C4-2B (cell line): ENCODE measurements at regions not wholly inside any gene's neighbourhood (a gene's known extent, or its start where the extent isn't known, plus 50 kb on each side); places are given as distances from the start of the nearest gene placed in this dataset.

Experiments used
- H3K27ac ChIP-seq: fragments of 450-650 bp; 2 replicates; pipeline ENCODE4 v1.5.1; 2017
- ZFX ChIP-seq: fragments of 450-650 bp; IDR thresholded peaks from 2 replicates; pipeline ENCODE4 v1.6.1; 2017
- TF ChIP-seq, protein P1 (sequence below): fragments of 450-650 bp; conservative IDR thresholded peaks from 2 replicates; pipeline ENCODE4 v1.5.1; 2017; ENCODE audit warnings: mild to moderate bottlenecking

DNA sequence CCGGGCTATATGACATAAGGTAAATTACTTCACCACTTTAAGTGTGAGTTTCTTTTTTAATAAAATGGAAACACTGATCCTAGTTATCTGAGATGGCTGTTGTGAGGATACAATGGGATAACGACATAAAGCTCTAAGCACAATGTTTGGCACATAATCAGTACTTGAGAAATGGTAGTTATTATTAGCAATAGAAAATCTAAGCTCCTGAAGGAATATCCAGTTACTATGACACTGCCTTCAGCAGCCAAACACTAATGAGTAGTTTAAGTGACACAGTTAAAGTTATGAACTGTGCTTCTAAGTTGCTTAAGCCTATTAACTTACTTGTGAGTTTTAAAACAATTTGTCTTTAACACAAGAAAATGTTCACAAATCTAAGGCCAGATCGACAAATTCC, 96.8 kb downstream of the ELAPOR2 start:
- TF ChIP-seq, protein P1, sequence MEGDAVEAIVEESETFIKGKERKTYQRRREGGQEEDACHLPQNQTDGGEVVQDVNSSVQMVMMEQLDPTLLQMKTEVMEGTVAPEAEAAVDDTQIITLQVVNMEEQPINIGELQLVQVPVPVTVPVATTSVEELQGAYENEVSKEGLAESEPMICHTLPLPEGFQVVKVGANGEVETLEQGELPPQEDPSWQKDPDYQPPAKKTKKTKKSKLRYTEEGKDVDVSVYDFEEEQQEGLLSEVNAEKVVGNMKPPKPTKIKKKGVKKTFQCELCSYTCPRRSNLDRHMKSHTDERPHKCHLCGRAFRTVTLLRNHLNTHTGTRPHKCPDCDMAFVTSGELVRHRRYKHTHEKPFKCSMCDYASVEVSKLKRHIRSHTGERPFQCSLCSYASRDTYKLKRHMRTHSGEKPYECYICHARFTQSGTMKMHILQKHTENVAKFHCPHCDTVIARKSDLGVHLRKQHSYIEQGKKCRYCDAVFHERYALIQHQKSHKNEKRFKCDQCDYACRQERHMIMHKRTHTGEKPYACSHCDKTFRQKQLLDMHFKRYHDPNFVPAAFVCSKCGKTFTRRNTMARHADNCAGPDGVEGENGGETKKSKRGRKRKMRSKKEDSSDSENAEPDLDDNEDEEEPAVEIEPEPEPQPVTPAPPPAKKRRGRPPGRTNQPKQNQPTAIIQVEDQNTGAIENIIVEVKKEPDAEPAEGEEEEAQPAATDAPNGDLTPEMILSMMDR, result no peak
- no peak for TF ChIP-seq ZFX

DNA sequence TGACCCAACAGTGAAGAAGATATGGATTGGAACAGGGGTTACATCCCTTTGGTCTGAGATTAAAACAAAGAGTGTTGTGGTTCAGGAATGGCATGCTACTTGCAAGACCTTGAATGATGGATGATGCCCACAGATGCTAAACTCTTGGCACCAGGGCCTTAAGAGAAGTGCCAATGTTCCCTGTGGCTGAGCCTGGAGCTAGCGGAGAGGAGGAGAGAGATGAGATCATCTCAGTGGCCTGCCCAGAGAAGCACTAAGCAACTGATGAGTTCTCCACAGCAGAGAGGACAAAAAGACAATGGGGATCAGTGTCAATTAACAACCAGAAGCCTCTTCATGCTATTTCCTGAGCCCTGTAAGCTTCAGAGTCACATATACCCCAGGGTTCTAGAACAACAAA, 97.8 kb downstream of the ELAPOR2 start:
- no peak overlapping the region for H3K27ac ChIP-seq
- TF ChIP-seq ZFX, result no peak

More for the DNA sequence above, 96.8 kb downstream of the ELAPOR2 start:
- H3K27ac ChIP-seq, result no peak overlapping the region

DNA sequence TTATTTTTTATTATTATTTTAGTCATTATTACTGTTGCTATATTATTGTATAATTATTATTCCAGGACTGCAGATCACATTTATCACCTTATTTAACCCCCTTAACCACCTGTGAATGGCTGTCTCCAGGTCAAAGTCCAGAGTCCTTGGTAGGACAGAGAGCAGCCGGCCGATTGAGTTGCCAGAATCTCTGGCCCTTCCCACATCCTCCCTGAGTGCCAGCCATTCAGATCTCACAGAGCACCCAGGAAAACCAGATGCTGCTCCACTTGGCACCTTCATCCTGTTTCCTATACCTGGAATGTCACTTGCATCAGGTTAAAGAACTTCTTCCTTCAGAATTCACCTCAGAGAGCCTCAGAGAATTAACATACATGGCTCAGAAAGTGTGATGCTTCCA, 101.1 kb downstream of the ELAPOR2 start:
- no peak for TF ChIP-seq ZFX
- TF ChIP-seq, protein P1, result no peak
- no peak overlapping the region for H3K27ac ChIP-seq

DNA sequence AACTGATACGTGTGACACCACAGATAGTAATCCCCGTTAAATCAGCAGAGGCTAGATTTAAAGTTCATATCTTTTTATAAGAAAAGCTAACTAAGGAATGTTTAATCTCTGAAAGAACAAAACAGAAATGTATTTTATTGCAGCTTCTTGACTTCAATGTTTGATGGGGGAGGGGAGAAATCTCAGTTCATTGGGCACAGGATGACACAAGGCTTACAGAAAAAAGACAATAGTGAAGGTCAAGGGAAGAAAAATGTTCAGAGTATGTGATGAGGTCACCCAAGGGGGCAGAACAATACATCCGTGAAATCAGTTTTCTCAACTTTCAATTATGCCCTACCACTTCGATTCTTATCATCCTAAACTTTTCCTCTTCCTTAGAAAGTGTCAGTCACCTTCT, 102.9 kb downstream of the ELAPOR2 start:
- no peak overlapping the region for H3K27ac ChIP-seq
- no peak for TF ChIP-seq ZFX
- TF ChIP-seq, protein P1, result no peak

DNA sequence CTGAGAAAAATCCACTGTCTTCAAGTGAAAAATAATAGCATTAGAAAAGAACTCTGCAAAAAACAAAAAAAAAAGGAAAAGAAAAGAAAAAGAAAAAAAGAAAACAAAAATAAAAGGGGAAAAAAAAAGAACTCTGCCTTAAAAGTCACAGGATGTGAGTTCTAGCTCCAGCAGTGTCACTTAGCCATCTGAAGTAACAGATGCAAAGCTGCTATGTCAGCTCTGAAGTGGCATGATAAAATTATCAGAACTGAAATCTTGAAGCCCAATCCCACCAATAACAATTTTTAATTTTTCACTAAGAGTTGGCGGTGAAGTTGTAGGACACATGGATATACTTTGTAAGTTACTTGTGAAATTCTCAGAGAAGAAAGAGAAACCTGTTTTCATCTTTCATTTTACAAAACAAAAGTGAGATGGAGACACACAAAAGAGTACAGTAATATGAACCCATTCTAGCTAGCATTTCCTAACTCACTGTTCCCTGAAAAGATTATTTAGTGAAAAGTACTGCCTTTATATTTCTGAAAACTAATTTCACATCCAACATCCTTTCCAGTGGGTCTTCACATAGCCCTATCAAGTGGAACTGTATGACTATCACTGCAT, 103.5 kb downstream of the ELAPOR2 start:
- H3K27ac ChIP-seq, result no peak overlapping the region
- TF ChIP-seq ZFX, result no peak
- TF ChIP-seq, protein P1, result no peak

DNA sequence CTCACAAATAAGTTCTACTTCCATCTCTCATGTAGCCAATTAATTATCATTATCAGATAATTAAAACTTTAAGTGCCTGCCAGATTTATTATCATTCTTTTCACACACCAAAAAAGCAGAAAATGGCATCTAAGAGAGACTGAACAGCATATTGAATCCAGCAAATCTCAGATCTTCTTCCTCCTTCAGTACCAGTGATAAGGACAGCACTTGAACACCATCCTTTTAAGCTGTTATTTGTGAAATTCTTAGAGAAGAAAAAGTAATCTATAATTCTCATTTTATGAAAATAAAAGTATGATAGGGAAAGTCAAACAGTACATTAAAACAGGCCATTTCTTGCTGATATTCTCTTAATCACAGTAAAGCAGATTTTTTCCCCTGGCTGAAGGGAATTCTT, 104.5 kb downstream of the ELAPOR2 start:
- TF ChIP-seq, protein P1, result no peak
- no peak for TF ChIP-seq ZFX
- no peak overlapping the region for H3K27ac ChIP-seq

DNA sequence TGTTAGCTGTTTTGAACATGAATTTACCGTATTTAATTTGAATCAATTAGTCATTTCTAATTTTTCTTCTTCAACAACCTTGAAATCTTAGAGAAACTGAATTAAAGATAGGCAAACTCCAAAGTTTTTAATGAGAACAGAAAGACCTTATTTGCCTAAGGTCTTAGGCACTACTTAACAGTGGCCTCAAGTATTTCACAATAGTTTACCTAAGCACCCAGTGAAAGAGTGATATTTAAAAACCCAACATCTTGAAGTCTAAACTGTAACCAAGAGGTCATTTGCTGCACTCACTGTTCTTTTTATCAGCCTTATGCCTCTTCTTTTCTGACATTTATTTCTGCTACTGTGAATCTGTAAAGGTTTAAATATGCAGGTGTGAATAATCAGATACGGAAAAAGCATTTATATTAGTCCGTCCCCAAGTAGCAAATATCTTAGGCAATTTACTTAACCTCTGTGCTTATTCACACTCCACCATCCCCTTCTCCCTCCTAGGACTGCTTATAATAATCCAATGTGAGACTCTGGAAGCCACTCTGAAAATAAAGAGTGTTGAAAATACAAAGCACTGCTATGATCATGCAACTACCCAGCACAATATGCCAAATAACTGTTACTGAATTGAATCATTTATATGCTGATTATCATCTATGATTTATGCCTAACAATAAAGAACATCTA, 105.7 kb downstream of the ELAPOR2 start:
- TF ChIP-seq, protein P1, result no peak
- TF ChIP-seq ZFX, result no peak
- H3K27ac ChIP-seq, result no peak overlapping the region

DNA sequence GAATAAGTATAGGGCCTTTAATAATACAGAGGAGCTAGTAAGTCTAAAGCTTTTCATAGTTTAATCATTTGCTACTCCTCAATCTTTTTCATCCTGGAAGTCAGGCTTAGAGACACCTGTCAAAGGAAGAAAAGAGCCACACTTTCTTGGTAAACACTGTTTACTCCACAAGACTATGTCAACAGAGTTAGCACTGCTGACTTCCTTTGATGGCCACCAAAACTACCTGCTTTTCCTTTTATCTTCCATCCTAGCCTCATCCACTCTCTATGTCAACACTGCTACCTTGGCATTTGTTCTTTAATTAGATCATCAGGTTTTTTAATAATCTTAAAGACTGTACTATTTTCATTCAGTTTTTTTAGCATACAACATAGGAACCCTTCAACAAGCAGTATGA, 106.2 kb downstream of the ELAPOR2 start:
- TF ChIP-seq ZFX, result no peak
- TF ChIP-seq, protein P1, result no peak
- peak overlapping the region; percentile 48; the same call in 1 of the 2 replicates for H3K27ac ChIP-seq
